Breast epithelium (tissue), 4 donors: ENCODE measurements at regions not wholly inside any gene's neighbourhood (a gene's known extent, or its start where the extent isn't known, plus 50 kb on each side); places are given as distances from the start of the nearest gene placed in this dataset.

ENCODE experiments used
- DNase-seq, 2 donors: peaks; one replicate each; pipeline ENCODE4 v3.0.0-alpha.2; 2019; ENCODE audit warnings: low spot score in 2 of 2
- H3K27ac ChIP-seq, 2 donors: fragments of 200-600 bp; sonication (generic) in 1 of 2; one replicate each; pipeline ENCODE4 v1.5.1; 2016 to 2019; ENCODE audit warnings: mild to moderate bottlenecking in 1 of 2
- H3K27me3 ChIP-seq, 2 donors: fragments of 200-600 bp; sonication (generic) in 1 of 2; one replicate each; pipeline versions ENCODE4 v1.5.1 to v1.6.0; 2017 to 2019; ENCODE audit warnings: control low read depth in 1 of 2, mild to moderate bottlenecking in 1 of 2
- H3K36me3 ChIP-seq: fragments of 200-600 bp; one replicate; pipeline ENCODE4 v1.5.1; 2019
- H3K4me1 ChIP-seq, 2 donors: fragments of 200-600 bp; sonication (generic); one replicate each; pipeline ENCODE4 v1.5.1; 2016 to 2019; ENCODE audit warnings: control low read depth in 1 of 2
- H3K4me3 ChIP-seq, 3 donors: fragments of 200-600 bp; sonication (generic); 1 replicate in 2 of 3; 2 replicates in 1 of 3; pipeline ENCODE4 v1.5.1; 2016 to 2019; ENCODE audit warnings: mild to moderate bottlenecking in 3 of 3, moderate library complexity in 2 of 3
- H3K9me3 ChIP-seq, 2 donors: fragments of 200-600 bp; sonication (generic) in 1 of 2; one replicate each; pipeline ENCODE4 v1.5.1; 2016 to 2019; ENCODE audit warnings: control low read depth in 1 of 2
- POLR2A ChIP-seq: fragments of 450-650 bp; IDR thresholded peaks from one replicate; pipeline ENCODE4 v1.6.1; 2016; ENCODE audit warnings: antibody characterized with exemption, mild to moderate bottlenecking, moderate library complexity
- POLR2AphosphoS5 ChIP-seq, 3 donors: sonication (generic); formaldehyde crosslinking; IDR thresholded peaks; one replicate each; pipeline ENCODE4 v1.6.1; 2017; ENCODE audit warnings: antibody characterized with exemption in 3 of 3
- intact Hi-C: fragments of 100-400 bp; cut with DNase I; formaldehyde crosslinking; loops from one replicate; pipeline ENCODE4 v1.15.1; 2023; ENCODE audit warnings: low total_unique reads
- TF ChIP-seq, protein P1 (sequence below), 3 donors: fragments of 450-650 bp; IDR thresholded peaks; one replicate each; pipeline ENCODE4 v1.5.1; 2016 to 2017; ENCODE audit warnings: antibody characterized with exemption in 3 of 3, mild to moderate bottlenecking in 3 of 3, moderate library complexity in 3 of 3

DNA sequence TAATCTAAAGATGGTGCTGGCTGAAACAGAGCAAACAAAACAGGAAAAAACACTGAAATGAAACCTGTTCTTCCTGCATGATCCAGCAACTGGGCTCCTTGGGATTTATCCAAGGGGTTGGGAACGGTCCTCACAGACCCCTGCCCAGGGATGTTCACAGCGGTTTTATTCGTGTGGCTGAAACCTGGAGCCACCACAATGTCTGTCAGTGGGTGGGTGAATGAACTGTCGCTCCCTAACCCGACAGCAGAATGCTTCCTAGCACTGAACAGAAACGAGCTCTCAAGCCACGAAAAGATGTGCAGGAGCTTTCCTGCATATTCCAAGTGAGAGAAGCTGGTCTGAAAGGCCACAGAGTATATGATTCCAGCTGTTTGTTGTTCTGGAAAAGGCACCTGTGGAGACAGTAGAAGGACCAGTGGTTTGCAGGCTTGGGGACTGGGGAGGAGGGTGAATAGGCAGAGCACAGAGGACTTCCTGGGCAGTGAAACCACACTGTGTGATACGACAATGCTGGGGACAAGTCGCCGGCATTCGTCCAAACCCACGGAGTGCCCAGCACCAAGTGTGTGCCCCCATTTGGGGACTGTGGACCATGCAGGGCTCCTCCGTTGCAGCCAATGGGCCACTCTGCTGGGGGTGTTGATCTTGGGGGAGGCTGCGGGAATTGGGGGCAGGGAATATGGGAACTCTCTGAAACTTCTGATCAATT is 73.9 kb downstream of the TEX29 start:
- H3K4me3 ChIP-seq = no peak overlapping the region
- H3K4me1 ChIP-seq = no peaks in the 10 kb centered on the region
- no peaks in the 10 kb centered on the region for H3K36me3 ChIP-seq
- no peak for DNase-seq
- H3K27ac ChIP-seq = no peak overlapping the region
- no peaks in the 10 kb centered on the region for H3K27me3 ChIP-seq
- no peak for TF ChIP-seq POLR2A
- intact Hi-C loops = no loop called here
- H3K9me3 ChIP-seq = no peaks in the 10 kb centered on the region

DNA sequence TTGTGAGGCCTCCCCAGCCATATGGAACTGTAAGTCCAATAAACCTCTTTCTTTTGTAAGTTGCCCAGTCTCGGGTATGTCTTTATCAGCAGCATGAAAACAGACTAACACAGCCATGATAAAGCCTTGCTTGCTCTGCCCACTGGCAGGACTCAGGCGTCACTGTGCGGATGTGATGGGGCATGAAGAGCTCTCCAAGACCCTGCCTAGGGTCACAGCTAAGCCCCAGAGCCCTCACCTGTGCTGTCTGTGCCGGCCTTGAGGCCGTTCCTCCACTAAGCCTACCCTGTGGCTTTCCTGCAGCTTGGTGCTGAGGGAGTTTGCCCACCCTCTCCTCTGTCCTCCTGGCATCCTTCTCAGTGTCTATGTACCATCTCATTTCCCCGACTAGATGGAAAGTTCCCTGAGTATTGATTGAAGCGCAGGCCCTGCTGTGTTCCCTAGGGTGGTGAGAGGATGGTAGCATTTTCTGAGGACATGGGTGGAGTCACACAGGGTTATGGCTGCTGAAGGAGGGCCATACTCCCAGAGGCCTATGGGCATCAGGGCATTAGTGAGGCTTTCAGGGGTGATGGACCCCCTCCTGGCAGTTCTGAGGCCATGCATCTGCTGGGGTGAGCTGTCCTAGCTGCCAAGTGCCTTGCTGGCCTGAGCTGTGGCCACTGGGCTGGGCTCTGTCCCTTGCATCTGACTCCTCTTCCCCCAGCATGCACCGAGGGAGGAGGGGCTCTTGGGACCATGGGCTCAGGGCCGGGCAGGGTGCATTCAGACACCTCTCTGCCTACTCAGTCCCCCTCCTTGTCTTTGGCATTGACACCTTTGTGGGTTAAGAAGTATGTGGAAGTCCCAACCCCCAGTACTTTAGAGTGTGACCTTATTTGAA is 75.3 kb downstream of the TEX29 start:
- DNase-seq = peak in 1 of 2 donors; percentile 5
- Histone ChIP-seq H3K36me3 (no peaks in the 10 kb centered on the region), H3K9me3 (no peaks in the 10 kb centered on the region), H3K4me1 (no peaks in the 10 kb centered on the region), H3K27me3 (no peaks in the 10 kb centered on the region), H3K4me3 (no peak overlapping the region), H3K27ac (no peak overlapping the region)
- TF ChIP-seq, protein P1, sequence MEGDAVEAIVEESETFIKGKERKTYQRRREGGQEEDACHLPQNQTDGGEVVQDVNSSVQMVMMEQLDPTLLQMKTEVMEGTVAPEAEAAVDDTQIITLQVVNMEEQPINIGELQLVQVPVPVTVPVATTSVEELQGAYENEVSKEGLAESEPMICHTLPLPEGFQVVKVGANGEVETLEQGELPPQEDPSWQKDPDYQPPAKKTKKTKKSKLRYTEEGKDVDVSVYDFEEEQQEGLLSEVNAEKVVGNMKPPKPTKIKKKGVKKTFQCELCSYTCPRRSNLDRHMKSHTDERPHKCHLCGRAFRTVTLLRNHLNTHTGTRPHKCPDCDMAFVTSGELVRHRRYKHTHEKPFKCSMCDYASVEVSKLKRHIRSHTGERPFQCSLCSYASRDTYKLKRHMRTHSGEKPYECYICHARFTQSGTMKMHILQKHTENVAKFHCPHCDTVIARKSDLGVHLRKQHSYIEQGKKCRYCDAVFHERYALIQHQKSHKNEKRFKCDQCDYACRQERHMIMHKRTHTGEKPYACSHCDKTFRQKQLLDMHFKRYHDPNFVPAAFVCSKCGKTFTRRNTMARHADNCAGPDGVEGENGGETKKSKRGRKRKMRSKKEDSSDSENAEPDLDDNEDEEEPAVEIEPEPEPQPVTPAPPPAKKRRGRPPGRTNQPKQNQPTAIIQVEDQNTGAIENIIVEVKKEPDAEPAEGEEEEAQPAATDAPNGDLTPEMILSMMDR (IDR thresholded peaks at IDR 0.05) = no peak
- TF ChIP-seq POLR2AphosphoS5 (IDR thresholded peaks at IDR 0.05) (no peak), POLR2A (no peak)
- intact Hi-C loops = no loop called here

DNA sequence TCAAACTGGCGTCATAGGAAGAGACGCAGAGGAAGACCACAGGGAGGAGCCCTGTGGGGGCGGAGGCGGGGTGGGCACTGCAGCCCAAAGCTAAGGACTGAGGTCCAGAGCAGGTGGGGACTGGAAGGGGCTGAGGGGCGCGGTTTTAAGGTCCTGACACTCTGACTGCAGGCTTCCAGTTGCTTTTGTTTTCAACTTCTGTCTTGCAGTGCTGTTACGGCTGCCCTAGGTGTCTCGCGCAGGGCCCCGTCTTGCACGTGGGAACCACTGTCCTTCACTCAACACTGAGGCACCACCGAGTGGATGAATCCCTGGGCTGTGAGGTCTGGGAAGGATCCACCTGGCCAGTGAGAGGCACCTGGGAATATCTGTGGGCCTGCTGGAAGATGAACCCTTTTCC is 76.0 kb downstream of the TEX29 start:
- Histone ChIP-seq H3K4me3 (no peak overlapping the region), H3K27me3 (no peaks in the 10 kb centered on the region), H3K4me1 (no peaks in the 10 kb centered on the region), H3K9me3 (no peaks in the 10 kb centered on the region), H3K27ac (no peak overlapping the region), H3K36me3 (no peaks in the 10 kb centered on the region)
- DNase-seq = no peak
- no peak for TF ChIP-seq POLR2AphosphoS5 (IDR thresholded peaks at IDR 0.05)
- TF ChIP-seq POLR2A = no peak
- TF ChIP-seq, protein P1 (IDR thresholded peaks at IDR 0.05) = no peak
- intact Hi-C loops = no loop called here

DNA sequence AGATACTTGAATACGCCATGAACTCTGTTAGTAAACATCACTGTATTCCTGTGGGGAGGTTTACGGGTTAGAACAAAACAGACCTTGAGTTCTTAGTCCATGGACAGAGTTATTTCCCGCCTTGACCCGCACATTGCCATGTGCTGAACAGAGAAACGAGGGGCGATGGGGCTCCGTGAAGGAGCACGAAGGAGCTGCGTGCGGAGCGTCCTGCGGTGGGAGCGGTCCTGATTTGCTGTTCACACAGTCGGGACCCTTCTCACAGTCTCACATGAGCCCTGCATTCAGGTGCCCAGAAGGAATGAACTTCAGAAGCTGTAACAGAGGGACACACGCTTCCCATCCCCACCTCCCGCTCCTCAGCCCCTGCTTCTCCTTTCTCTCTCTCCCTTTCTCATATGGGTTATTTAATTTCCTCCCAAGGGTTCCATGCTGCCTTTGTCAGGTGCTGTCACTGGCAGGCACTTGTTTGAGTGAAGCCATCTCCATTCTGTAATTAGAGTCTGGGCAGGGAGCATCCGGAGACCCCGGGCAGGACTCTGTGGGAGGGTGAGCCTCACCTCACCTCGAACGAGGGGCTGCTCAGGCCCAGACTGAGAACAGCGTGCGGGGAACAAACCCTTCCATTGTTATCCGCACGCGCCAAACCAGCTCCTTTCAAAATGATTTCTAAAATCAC is 76.9 kb downstream of the TEX29 start:
- intact Hi-C loops = no loop called here
- DNase-seq = no peak
- TF ChIP-seq, protein P1 (IDR thresholded peaks at IDR 0.05) = no peak
- TF ChIP-seq POLR2AphosphoS5 (IDR thresholded peaks at IDR 0.05) (no peak), POLR2A (no peak)
- Histone ChIP-seq H3K9me3 (no peaks in the 10 kb centered on the region), H3K4me3 (no peak overlapping the region), H3K36me3 (no peaks in the 10 kb centered on the region), H3K4me1 (no peaks in the 10 kb centered on the region), H3K27ac (no peak overlapping the region), H3K27me3 (peaks cover 0 to 4% of the 10 kb centered on the region in 2 donors)

DNA sequence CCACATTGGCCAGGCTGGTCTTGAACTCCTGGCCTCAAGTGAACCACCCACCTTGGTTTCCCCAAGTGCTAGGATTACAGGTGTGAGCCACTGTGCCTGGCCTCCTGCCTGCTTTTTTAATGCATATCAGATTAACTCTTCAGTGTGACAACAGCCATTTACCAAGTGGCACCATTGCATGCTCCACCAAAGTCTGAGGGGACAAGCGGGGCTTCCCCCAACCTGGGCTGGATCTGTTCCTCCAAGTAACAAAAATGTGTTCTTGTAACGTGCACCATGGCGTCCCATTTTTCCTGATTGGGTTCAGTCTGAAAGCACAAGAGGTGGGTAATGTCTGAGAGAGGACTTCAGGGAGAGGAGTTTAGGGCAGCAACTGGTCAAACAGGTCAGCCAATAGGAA is 77.8 kb downstream of the TEX29 start:
- Histone ChIP-seq H3K4me3 (no peak overlapping the region), H3K27me3 (peaks cover 0 to 12% of the 10 kb centered on the region in 2 donors), H3K27ac (no peak overlapping the region), H3K36me3 (no peaks in the 10 kb centered on the region), H3K9me3 (no peaks in the 10 kb centered on the region), H3K4me1 (no peaks in the 10 kb centered on the region)
- TF ChIP-seq POLR2A (no peak), POLR2AphosphoS5 (IDR thresholded peaks at IDR 0.05) (no peak)
- TF ChIP-seq, protein P1 (IDR thresholded peaks at IDR 0.05) = no peak
- DNase-seq = peak in 1 of 2 donors; percentile 8
- intact Hi-C loops = no loop called here
